Mammary epithelial cell (primary cell): ENCODE measurements at regions not wholly inside any gene's neighbourhood (a gene's known extent, or its start where the extent isn't known, plus 50 kb on each side); places are given as distances from the start of the nearest gene placed in this dataset.

Source experiments
- EZH2 ChIP-seq: IDR thresholded peaks from 2 replicates; pipeline ENCODE4 v1.6.1; 2012; ENCODE audit warnings: low read length, inconsistent platforms, borderline replicate concordance
- TF ChIP-seq, protein P1 (sequence below), 2 donors: IDR thresholded peaks in 1 of 2; conservative IDR thresholded peaks in 1 of 2; 2 replicates each; pipeline ENCODE4 v1.5.1; 2011 to 2012; ENCODE audit warnings: inconsistent platforms in 2 of 2, low read length in 2 of 2, mild to moderate bottlenecking in 2 of 2, control low read depth in 1 of 2, low read depth in 1 of 2; ENCODE audit not compliant: insufficient read depth in 1 of 2; ENCODE audit errors: extremely low read depth in 1 of 2

DNA sequence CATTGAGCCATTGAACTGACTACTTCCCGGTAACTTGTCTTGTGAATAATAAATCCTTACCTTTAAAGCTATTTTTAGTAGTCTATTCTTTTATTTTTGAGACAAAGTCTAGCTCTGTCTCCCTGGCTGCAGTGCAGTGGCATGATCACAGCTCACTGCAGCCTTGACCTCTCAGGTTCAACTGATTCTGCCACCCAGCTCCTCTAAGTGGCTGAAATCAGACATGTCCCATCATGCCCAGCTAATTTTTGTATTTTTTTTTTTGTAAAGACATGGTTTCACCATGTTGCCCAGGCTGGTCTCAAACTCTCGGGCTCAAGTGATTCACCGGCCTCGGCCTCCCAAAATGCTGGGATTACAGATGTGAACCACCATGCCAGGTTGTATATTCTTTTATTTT lies 59.3 kb upstream of the PTGS2 start:
- TF ChIP-seq, protein P1, sequence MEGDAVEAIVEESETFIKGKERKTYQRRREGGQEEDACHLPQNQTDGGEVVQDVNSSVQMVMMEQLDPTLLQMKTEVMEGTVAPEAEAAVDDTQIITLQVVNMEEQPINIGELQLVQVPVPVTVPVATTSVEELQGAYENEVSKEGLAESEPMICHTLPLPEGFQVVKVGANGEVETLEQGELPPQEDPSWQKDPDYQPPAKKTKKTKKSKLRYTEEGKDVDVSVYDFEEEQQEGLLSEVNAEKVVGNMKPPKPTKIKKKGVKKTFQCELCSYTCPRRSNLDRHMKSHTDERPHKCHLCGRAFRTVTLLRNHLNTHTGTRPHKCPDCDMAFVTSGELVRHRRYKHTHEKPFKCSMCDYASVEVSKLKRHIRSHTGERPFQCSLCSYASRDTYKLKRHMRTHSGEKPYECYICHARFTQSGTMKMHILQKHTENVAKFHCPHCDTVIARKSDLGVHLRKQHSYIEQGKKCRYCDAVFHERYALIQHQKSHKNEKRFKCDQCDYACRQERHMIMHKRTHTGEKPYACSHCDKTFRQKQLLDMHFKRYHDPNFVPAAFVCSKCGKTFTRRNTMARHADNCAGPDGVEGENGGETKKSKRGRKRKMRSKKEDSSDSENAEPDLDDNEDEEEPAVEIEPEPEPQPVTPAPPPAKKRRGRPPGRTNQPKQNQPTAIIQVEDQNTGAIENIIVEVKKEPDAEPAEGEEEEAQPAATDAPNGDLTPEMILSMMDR (conservative IDR thresholded peaks at IDR 0.05 in 1 of 2, IDR thresholded peaks at IDR 0.05 in 1 of 2; ENCODE audit: extremely low read depth in 1 of 2, insufficient read depth in 1 of 2, low read depth in 1 of 2, low read length in 2 of 2): no peak
- no peak for TF ChIP-seq EZH2
